ENCODE measurements at regions not wholly inside any gene's neighbourhood (a gene's known extent, or its start where the extent isn't known, plus 50 kb on each side); places are given as distances from the start of the nearest gene placed in this dataset.
A peak's percentile ranks its signal among the peaks of the same experiment; 100 is the strongest.
"Not testable (repeated sequence)": the region's sequence is repeated elsewhere in the genome, so short reads cannot be mapped to it uniquely, and the experiment has no call there.

DNA sequence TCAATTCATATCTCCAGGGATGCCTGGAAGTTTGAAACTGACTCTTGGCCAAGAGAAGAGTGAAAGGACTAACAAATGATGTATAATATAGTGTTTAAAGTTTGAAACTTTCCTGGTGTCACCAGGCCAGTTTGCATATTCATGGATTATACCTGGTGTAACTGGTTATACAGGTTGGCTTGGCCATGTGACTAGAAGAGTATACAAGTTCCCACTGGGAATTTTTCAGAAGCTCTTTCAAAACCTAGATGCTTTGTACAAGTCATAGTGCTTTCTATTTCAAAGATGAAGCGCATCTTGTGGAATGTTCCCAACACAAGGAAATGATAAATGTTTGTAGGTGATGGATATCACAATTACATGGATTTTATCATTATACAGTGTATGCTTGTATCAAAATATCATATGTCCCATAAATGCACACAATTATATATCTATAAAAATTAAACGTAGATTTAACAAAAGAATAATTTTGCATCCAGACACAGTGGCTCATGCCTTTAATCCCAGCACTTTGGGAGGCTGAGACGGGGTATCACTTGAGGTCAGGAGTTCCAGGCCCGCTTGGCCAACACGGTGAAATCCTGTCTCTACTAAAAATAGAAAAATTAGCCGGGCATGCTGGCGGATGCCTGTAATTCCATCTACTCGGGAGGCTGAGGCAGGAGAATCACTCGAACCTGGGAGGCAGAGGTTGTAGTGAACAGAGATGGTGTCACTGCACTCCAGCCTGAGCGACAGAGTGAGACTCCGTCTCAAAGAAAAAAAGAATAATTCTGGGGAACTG is 1420.2 kb downstream of the GRIK2 start:
- ChIA-PET CTCF (no interaction called here), POLR2A (no interaction called here)
- no peak for DNase-seq (ENCODE audit: low spot score)
- no peaks in the 10 kb centered on the region for H3K27me3 Mint-ChIP-seq (ENCODE audit: low read depth)
- ATAC-seq, result no peak
- no peaks in the 10 kb centered on the region for H3K36me3 Mint-ChIP-seq
- H3K27ac Mint-ChIP-seq, result no peak overlapping the region
- H3K4me1 Mint-ChIP-seq, result peaks cover 12% of the 10 kb centered on the region
- H3K9me3 Mint-ChIP-seq, result peaks cover 4% of the 10 kb centered on the region; the same call in 1 of the 2 replicates
- no peak overlapping the region for H3K4me3 Mint-ChIP-seq
- no peak for TF ChIP-seq RELA (CRISPR knock-in tag; IDR thresholded peaks at IDR 0.05; ENCODE audit: borderline replicate concordance)
- TF ChIP-seq, protein P1, sequence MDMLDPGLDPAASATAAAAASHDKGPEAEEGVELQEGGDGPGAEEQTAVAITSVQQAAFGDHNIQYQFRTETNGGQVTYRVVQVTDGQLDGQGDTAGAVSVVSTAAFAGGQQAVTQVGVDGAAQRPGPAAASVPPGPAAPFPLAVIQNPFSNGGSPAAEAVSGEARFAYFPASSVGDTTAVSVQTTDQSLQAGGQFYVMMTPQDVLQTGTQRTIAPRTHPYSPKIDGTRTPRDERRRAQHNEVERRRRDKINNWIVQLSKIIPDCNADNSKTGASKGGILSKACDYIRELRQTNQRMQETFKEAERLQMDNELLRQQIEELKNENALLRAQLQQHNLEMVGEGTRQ (CRISPR knock-in tag; IDR thresholded peaks at IDR 0.05), result peak; percentile 49; the same call in 1 of the 2 replicates

DNA sequence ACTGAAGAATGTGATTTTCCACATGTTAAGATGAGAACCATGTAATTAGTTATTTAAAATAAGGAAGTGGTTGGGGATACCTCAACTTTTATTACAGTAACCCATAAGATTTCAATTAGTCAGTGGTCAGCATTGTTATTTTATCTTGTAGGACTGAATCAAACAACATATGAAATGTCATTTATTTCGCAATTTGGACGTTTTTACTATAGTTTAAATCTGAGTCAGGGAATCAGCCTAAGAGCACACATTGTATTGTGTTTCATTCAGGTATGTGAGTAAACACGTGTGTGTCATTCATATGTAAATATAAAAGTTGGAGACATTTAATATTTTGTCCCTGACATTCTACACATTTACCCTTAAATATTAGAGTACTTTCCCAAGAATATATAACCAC is 1418.7 kb downstream of the GRIK2 start:
- peaks cover 8% of the 10 kb centered on the region for H3K9me3 Mint-ChIP-seq
- ATAC-seq (no peak), DNase-seq (ENCODE audit: low spot score) (no peak)
- H3K27me3 Mint-ChIP-seq (ENCODE audit: low read depth), result no peaks in the 10 kb centered on the region
- H3K36me3 Mint-ChIP-seq, result no peaks in the 10 kb centered on the region
- no peak overlapping the region for H3K4me3 Mint-ChIP-seq
- TF ChIP-seq ESRRA (CRISPR knock-in tag; IDR thresholded peaks at IDR 0.05; ENCODE audit: borderline replicate concordance) (no peak), CREB1 (CRISPR knock-in tag; IDR thresholded peaks at IDR 0.05) (no peak), KAT7 (CRISPR knock-in tag; IDR thresholded peaks at IDR 0.05; ENCODE audit: borderline replicate concordance) (no peak), SMAD4 (CRISPR knock-in tag; IDR thresholded peaks at IDR 0.05) (no peak)
- no peak overlapping the region for H3K27ac Mint-ChIP-seq
- CTCF ChIA-PET, result no interaction called here
- POLR2A ChIA-PET, result no interaction called here
- peaks cover 12% of the 10 kb centered on the region for H3K4me1 Mint-ChIP-seq

DNA sequence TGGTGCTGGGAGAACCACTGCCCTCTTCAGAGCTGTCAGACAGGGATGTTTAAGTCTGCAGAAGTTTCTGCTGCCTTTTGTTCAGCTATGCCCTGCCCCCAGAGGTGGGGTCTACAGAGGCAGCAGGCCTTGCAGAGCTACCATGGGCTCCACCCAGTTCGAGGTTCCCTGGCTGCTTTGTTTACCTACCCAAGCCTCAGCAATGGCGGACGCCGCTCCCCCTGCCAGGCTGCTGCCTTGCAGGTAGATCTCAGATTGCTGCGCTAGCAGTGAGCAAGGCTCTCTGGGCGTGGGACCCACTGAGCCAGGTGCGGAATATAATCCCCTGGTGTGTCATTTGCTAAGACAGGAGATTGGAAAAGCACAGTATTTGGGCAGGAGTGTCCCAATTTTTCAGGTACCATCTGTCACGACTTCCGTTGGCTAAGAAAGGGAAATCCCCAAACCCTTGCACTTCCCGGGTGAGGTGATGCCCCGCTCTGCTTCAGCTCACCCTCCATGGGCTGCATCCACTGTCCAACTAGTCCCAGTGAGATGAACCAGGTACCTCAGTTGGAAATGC is 1415.5 kb downstream of the GRIK2 start:
- H3K4me3 Mint-ChIP-seq; DNase-seq (ENCODE audit: low spot score); H3K27me3 Mint-ChIP-seq (ENCODE audit: low read depth); H3K4me1 Mint-ChIP-seq; CTCF ChIA-PET; ATAC-seq; H3K27ac Mint-ChIP-seq; H3K36me3 Mint-ChIP-seq; POLR2A ChIA-PET: not testable (repeated sequence)
- H3K9me3 Mint-ChIP-seq, result peaks cover 27% of the 10 kb centered on the region

DNA sequence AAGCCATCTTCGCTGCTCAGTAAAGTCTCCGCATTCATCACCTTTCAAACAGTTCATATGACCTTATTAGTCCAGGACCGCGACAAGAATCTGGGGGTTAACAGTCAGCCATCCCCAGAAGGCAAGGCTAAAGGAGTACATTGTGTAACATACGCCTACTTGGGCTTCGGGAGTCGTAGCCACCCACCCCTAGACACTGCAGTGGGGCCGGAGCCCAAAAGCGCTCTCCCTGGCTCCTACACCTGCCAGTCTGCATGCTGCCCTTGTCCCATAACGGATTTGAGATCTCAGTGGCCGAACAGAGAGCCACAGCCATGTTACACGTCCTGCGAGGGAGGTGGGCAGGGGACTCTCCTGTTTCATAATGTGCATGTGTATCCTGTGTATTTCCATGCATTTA is 1405.5 kb downstream of the GRIK2 start:
- H3K27me3 Mint-ChIP-seq (ENCODE audit: low read depth), result no peaks in the 10 kb centered on the region
- peaks cover 3% of the 10 kb centered on the region; the same call in 1 of the 2 replicates for H3K4me1 Mint-ChIP-seq
- no peak overlapping the region for H3K27ac Mint-ChIP-seq
- H3K36me3 Mint-ChIP-seq, result no peaks in the 10 kb centered on the region
- H3K4me3 Mint-ChIP-seq, result peak overlapping the region; percentile 88
- ChIA-PET CTCF (interaction anchor here (1.5 kb wide), 1 partner anchor 324 kb away, joined by 3 read pairs; no protein-coding TSS in a partner anchor), POLR2A (no interaction called here)
- DNase-seq (ENCODE audit: low spot score) (no peak), ATAC-seq (peak; percentile 77)
- H3K9me3 Mint-ChIP-seq, result peaks cover 2% of the 10 kb centered on the region; the same call in 1 of the 2 replicates
- no peak for TF ChIP-seq ELF4 (CRISPR knock-in tag; IDR thresholded peaks at IDR 0.05; ENCODE audit: low read depth)
- TF ChIP-seq, protein P2, sequence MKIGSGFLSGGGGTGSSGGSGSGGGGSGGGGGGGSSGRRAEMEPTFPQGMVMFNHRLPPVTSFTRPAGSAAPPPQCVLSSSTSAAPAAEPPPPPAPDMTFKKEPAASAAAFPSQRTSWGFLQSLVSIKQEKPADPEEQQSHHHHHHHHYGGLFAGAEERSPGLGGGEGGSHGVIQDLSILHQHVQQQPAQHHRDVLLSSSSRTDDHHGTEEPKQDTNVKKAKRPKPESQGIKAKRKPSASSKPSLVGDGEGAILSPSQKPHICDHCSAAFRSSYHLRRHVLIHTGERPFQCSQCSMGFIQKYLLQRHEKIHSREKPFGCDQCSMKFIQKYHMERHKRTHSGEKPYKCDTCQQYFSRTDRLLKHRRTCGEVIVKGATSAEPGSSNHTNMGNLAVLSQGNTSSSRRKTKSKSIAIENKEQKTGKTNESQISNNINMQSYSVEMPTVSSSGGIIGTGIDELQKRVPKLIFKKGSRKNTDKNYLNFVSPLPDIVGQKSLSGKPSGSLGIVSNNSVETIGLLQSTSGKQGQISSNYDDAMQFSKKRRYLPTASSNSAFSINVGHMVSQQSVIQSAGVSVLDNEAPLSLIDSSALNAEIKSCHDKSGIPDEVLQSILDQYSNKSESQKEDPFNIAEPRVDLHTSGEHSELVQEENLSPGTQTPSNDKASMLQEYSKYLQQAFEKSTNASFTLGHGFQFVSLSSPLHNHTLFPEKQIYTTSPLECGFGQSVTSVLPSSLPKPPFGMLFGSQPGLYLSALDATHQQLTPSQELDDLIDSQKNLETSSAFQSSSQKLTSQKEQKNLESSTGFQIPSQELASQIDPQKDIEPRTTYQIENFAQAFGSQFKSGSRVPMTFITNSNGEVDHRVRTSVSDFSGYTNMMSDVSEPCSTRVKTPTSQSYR (CRISPR knock-in tag; IDR thresholded peaks at IDR 0.05), result no peak
- TF ChIP-seq, protein P3, sequence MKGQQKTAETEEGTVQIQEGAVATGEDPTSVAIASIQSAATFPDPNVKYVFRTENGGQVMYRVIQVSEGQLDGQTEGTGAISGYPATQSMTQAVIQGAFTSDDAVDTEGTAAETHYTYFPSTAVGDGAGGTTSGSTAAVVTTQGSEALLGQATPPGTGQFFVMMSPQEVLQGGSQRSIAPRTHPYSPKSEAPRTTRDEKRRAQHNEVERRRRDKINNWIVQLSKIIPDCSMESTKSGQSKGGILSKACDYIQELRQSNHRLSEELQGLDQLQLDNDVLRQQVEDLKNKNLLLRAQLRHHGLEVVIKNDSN (CRISPR knock-in tag; IDR thresholded peaks at IDR 0.05), result no peak
- TF ChIP-seq FOXK1 (CRISPR knock-in tag; IDR thresholded peaks at IDR 0.05), result no peak
- TF ChIP-seq, protein P4, sequence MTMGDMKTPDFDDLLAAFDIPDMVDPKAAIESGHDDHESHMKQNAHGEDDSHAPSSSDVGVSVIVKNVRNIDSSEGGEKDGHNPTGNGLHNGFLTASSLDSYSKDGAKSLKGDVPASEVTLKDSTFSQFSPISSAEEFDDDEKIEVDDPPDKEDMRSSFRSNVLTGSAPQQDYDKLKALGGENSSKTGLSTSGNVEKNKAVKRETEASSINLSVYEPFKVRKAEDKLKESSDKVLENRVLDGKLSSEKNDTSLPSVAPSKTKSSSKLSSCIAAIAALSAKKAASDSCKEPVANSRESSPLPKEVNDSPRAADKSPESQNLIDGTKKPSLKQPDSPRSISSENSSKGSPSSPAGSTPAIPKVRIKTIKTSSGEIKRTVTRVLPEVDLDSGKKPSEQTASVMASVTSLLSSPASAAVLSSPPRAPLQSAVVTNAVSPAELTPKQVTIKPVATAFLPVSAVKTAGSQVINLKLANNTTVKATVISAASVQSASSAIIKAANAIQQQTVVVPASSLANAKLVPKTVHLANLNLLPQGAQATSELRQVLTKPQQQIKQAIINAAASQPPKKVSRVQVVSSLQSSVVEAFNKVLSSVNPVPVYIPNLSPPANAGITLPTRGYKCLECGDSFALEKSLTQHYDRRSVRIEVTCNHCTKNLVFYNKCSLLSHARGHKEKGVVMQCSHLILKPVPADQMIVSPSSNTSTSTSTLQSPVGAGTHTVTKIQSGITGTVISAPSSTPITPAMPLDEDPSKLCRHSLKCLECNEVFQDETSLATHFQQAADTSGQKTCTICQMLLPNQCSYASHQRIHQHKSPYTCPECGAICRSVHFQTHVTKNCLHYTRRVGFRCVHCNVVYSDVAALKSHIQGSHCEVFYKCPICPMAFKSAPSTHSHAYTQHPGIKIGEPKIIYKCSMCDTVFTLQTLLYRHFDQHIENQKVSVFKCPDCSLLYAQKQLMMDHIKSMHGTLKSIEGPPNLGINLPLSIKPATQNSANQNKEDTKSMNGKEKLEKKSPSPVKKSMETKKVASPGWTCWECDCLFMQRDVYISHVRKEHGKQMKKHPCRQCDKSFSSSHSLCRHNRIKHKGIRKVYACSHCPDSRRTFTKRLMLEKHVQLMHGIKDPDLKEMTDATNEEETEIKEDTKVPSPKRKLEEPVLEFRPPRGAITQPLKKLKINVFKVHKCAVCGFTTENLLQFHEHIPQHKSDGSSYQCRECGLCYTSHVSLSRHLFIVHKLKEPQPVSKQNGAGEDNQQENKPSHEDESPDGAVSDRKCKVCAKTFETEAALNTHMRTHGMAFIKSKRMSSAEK (CRISPR knock-in tag; IDR thresholded peaks at IDR 0.05; ENCODE audit: borderline replicate concordance), result no peak
- no peak for TF ChIP-seq ZNF121 (CRISPR knock-in tag; IDR thresholded peaks at IDR 0.05)
- no peak for TF ChIP-seq TCF7 (CRISPR knock-in tag; IDR thresholded peaks at IDR 0.05; ENCODE audit: low read depth)
- TF ChIP-seq IRF2 (CRISPR knock-in tag; IDR thresholded peaks at IDR 0.05; ENCODE audit: borderline replicate concordance, low read depth), result no peak
- no peak for TF ChIP-seq JUN (CRISPR knock-in tag; IDR thresholded peaks at IDR 0.05)
- TF ChIP-seq, protein P5, sequence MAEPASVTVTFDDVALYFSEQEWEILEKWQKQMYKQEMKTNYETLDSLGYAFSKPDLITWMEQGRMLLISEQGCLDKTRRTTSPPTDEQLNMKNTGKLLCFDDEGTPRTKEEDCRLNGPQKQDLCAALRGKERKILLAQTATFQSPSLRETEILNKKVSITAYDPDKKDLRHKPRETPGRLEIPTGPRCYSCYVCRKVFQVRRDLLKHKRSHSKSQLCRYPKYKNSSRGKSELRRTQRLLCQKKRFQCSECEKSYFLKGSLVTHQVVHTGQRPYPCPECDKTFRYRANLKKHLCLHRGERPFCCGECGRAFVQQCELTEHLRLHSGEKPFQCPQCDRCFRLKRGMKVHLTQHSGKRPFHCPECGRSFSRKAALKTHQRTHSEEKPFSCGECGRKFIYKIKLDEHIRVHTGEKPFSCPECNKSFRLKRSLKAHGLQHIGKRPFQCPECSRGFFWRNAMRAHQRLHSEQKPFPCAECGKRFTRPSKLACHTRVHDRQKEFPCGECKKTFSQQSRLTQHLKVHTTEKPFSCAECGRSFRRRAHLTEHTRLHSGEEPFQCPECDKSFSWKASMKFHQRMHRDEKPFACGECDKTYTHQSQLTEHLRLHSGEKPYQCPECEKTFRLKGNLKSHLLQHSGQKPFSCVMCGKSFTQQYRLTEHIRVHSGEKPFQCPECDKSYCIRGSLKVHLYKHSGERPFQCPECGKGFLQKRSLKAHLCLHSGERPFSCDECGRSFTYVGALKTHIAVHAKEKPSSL (CRISPR knock-in tag; conservative IDR thresholded peaks at IDR 0.05), result no peak
- no peak for TF ChIP-seq TEAD4 (CRISPR knock-in tag; IDR thresholded peaks at IDR 0.05)

Measured in WTC11 (cell line).